ENCODE measurements at regions not wholly inside any gene's neighbourhood (a gene's known extent, or its start where the extent isn't known, plus 50 kb on each side); places are given as distances from the start of the nearest gene placed in this dataset.

GRCh38 chr18:30034818-30035217 is 1007.7 kb downstream of the DSC3 start:
- TF ChIP-seq CTCF (IDR thresholded peaks at IDR 0.05) (no peak), POLR2A (IDR thresholded peaks at IDR 0.05) (no peak)

Data from body of pancreas (tissue), 4 donors.